ENCODE measurements at regions not wholly inside any gene's neighbourhood (a gene's known extent, or its start where the extent isn't known, plus 50 kb on each side); places are given as distances from the start of the nearest gene placed in this dataset.

GRCh38 chr11:97367406-97368083 is 977.7 kb downstream of the JRKL start:
- no peak overlapping the region for H3K4me3 ChIP-seq (ENCODE audit: insufficient read depth, low read length)

DNA sequence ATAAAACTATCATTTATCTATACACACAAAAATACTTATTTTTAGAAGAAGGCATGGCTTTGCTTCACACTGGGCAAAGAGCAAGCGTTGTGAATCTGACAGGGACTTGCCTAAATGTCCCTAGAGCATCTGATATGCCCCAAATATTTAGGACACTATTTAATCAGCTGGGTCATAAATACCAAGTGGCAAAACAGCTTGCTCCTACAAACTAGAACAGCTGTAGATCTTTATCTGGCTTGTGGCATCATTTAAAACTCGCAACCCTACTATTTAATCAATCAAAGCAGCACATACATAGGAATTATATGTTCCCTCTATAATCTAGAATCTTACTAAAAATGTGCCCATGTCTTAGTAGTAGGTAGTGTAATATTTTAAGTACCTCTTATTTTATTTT is 999.5 kb downstream of the JRKL start:
- H4K20me1 ChIP-seq (ENCODE audit: insufficient read depth, low read length) = no peaks in the 10 kb centered on the region
- H3K4me1 ChIP-seq (ENCODE audit: insufficient read depth, low read length) = no peaks in the 10 kb centered on the region
- no peaks in the 10 kb centered on the region for H3K36me3 ChIP-seq (ENCODE audit: insufficient read depth, low read length)
- no peaks in the 10 kb centered on the region for H3K9me3 ChIP-seq (ENCODE audit: low read depth, low read length)
- H3K27me3 ChIP-seq (ENCODE audit: insufficient read depth, low read length) = no peaks in the 10 kb centered on the region
- no peak overlapping the region for H3K27ac ChIP-seq (ENCODE audit: low read depth, low read length)
- no peaks in the 10 kb centered on the region for H3K79me2 ChIP-seq (ENCODE audit: insufficient read depth, low read length)
- H3K4me2 ChIP-seq (ENCODE audit: insufficient read depth, low read length) = no peak overlapping the region
- H2AFZ ChIP-seq (ENCODE audit: low read length) = no peak overlapping the region
- no peak for DNase-seq (ENCODE audit: insufficient read length, low spot score, missing footprints)
- TF ChIP-seq, protein P1, sequence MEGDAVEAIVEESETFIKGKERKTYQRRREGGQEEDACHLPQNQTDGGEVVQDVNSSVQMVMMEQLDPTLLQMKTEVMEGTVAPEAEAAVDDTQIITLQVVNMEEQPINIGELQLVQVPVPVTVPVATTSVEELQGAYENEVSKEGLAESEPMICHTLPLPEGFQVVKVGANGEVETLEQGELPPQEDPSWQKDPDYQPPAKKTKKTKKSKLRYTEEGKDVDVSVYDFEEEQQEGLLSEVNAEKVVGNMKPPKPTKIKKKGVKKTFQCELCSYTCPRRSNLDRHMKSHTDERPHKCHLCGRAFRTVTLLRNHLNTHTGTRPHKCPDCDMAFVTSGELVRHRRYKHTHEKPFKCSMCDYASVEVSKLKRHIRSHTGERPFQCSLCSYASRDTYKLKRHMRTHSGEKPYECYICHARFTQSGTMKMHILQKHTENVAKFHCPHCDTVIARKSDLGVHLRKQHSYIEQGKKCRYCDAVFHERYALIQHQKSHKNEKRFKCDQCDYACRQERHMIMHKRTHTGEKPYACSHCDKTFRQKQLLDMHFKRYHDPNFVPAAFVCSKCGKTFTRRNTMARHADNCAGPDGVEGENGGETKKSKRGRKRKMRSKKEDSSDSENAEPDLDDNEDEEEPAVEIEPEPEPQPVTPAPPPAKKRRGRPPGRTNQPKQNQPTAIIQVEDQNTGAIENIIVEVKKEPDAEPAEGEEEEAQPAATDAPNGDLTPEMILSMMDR (IDR thresholded peaks at IDR 0.05; ENCODE audit: extremely low read depth, low read depth, low read length) = no peak
- H3K4me3 ChIP-seq (ENCODE audit: insufficient read depth, low read length) = no peak overlapping the region

More at GRCh38 chr11:97367406-97368083, 977.7 kb downstream of the JRKL start:
- no peak for DNase-seq (ENCODE audit: insufficient read length, low spot score, missing footprints)
- Histone ChIP-seq H3K27ac (ENCODE audit: low read depth, low read length) (no peak overlapping the region), H3K4me2 (ENCODE audit: insufficient read depth, low read length) (no peak overlapping the region), H3K4me1 (ENCODE audit: insufficient read depth, low read length) (peaks cover 3% of the 10 kb centered on the region), H3K9me3 (ENCODE audit: low read depth, low read length) (peaks cover 4% of the 10 kb centered on the region), H3K36me3 (ENCODE audit: insufficient read depth, low read length) (no peaks in the 10 kb centered on the region), H3K27me3 (ENCODE audit: insufficient read depth, low read length) (no peaks in the 10 kb centered on the region), H2AFZ (ENCODE audit: low read length) (no peak overlapping the region), H4K20me1 (ENCODE audit: insufficient read depth, low read length) (no peaks in the 10 kb centered on the region), H3K79me2 (ENCODE audit: insufficient read depth, low read length) (no peaks in the 10 kb centered on the region)
- TF ChIP-seq, protein P1 (IDR thresholded peaks at IDR 0.05; ENCODE audit: extremely low read depth, low read depth, low read length) = no peak

DNA sequence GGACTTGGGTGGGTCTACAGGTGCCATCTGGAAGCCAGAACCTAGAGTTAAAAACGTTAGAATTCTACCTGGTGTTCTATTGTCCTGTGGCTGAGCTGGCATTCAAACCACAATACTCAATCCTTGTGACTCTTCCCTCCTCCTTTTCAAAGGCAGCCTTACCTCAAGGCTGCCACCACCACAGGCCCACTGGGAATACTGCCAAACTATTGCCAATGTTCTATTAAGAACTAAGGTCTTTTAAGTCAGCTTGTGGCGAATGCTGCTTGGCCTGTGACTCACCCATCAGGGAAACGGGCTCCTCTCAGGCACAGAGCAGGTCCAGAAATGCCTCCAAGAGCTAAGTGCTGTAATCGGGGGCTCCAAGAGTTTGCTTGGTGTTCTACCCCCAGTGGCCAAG is 1008.4 kb downstream of the JRKL start:
- H3K4me3 ChIP-seq (ENCODE audit: insufficient read depth, low read length) = no peak overlapping the region
- H3K4me2 ChIP-seq (ENCODE audit: insufficient read depth, low read length) = no peak overlapping the region
- no peak overlapping the region for H3K27ac ChIP-seq (ENCODE audit: low read depth, low read length)
- TF ChIP-seq, protein P1 (IDR thresholded peaks at IDR 0.05; ENCODE audit: extremely low read depth, low read depth, low read length) = no peak
- H3K4me1 ChIP-seq (ENCODE audit: insufficient read depth, low read length) = no peaks in the 10 kb centered on the region
- H4K20me1 ChIP-seq (ENCODE audit: insufficient read depth, low read length) = no peaks in the 10 kb centered on the region
- no peak for DNase-seq (ENCODE audit: insufficient read length, low spot score, missing footprints)
- H3K27me3 ChIP-seq (ENCODE audit: insufficient read depth, low read length) = no peaks in the 10 kb centered on the region
- H3K79me2 ChIP-seq (ENCODE audit: insufficient read depth, low read length) = no peaks in the 10 kb centered on the region
- no peaks in the 10 kb centered on the region for H3K9me3 ChIP-seq (ENCODE audit: low read depth, low read length)
- no peak overlapping the region for H2AFZ ChIP-seq (ENCODE audit: low read length)
- no peaks in the 10 kb centered on the region for H3K36me3 ChIP-seq (ENCODE audit: insufficient read depth, low read length)

- no peak for DNase-seq (ENCODE audit: insufficient read length, low spot score, missing footprints)
- no peaks in the 10 kb centered on the region for H3K9me3 ChIP-seq (ENCODE audit: low read depth, low read length)
- H4K20me1 ChIP-seq (ENCODE audit: insufficient read depth, low read length) = no peaks in the 10 kb centered on the region
- H3K4me1 ChIP-seq (ENCODE audit: insufficient read depth, low read length) = no peaks in the 10 kb centered on the region
- H3K4me3 ChIP-seq (ENCODE audit: insufficient read depth, low read length) = no peak overlapping the region
- no peak overlapping the region for H3K27ac ChIP-seq (ENCODE audit: low read depth, low read length)
- H3K27me3 ChIP-seq (ENCODE audit: insufficient read depth, low read length) = no peaks in the 10 kb centered on the region
- TF ChIP-seq, protein P1 (IDR thresholded peaks at IDR 0.05; ENCODE audit: extremely low read depth, low read depth, low read length) = no peak
- no peak overlapping the region for H2AFZ ChIP-seq (ENCODE audit: low read length)
- no peaks in the 10 kb centered on the region for H3K36me3 ChIP-seq (ENCODE audit: insufficient read depth, low read length)
- no peak overlapping the region for H3K4me2 ChIP-seq (ENCODE audit: insufficient read depth, low read length)
- H3K79me2 ChIP-seq (ENCODE audit: insufficient read depth, low read length) = no peaks in the 10 kb centered on the region
Measured at GRCh38 chr11:97409141-97409540, 1019.3 kb downstream of the JRKL start.

Measured in osteoblast (primary cell).